Gastrocnemius medialis (tissue), 4 donors: ENCODE measurements at regions not wholly inside any gene's neighbourhood (a gene's known extent, or its start where the extent isn't known, plus 50 kb on each side); places are given as distances from the start of the nearest gene placed in this dataset.

Experiments used
- CTCF ChIP-seq, 5 experiments: fragments of 450-650 bp in 3 of 5; fragments of 200-600 bp in 2 of 5; sonication (generic) in 2 of 5; IDR thresholded peaks in 4 of 5; conservative IDR thresholded peaks in 1 of 5; 1 replicate in 4 of 5; 2 replicates in 1 of 5; pipeline ENCODE4 v1.5.1; 2016 to 2019; ENCODE audit warnings: antibody characterized with exemption in 5 of 5, mild to moderate bottlenecking in 3 of 5, moderate library complexity in 3 of 5
- POLR2A ChIP-seq, 2 donors: fragments of 450-650 bp; IDR thresholded peaks; one replicate each; pipeline ENCODE4 v1.6.1; 2017; ENCODE audit warnings: antibody characterized with exemption in 2 of 2, mild to moderate bottlenecking in 2 of 2, moderate library complexity in 2 of 2

DNA sequence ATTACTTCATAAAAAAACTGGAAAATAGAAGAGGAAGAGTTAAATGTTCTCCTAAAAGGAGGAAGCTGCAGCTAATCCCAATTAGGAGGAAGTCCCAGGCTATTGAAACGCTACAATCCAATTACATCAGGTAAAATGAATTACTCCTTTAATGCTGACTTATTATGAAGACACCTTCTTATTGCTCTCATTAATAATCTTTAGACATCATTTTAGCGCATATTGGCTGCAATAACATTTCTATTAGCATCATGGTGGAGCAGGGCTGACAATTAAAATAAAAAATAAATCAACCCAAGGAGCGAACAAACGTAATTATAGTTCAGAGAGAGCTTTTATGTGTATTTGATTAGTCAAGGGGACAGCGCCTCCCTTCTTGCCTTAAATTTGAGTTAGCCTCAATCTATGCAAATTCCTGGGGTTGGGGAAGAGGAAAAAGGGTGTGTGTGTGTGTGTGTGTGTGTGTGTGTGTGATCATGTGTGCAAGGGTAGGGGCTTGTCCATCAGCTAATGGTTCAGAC lies 109.0 kb upstream of the IRX6 start:
- TF ChIP-seq CTCF (IDR thresholded peaks at IDR 0.05 in 4 of 5, conservative IDR thresholded peaks at IDR 0.05 in 1 of 5) = no peak
- no peak for TF ChIP-seq POLR2A (IDR thresholded peaks at IDR 0.05)
